ENCODE measurements at regions not wholly inside any gene's neighbourhood (a gene's known extent, or its start where the extent isn't known, plus 50 kb on each side); places are given as distances from the start of the nearest gene placed in this dataset.
A peak's percentile ranks its signal among the peaks of the same experiment; 100 is the strongest.

- DNase-seq (ENCODE audit: low read depth) = no peak
- no peak for TF ChIP-seq CTCF (IDR thresholded peaks at IDR 0.05; ENCODE audit: control insufficient read depth, insufficient read depth, low read depth, low read length, missing control alignments)
- H3K4me3 ChIP-seq (ENCODE audit: control insufficient read depth, low read depth, low read length) = no peak overlapping the region
Observed at GRCh38 chr3:99407257-99407656, 231.1 kb upstream of the COL8A1 start.

- H3K4me3 ChIP-seq (ENCODE audit: control insufficient read depth, low read depth, low read length) = no peak overlapping the region
- DNase-seq (ENCODE audit: low read depth) = no peak
- TF ChIP-seq CTCF (IDR thresholded peaks at IDR 0.05; ENCODE audit: control insufficient read depth, insufficient read depth, low read depth, low read length, missing control alignments) = no peak
Observed at GRCh38 chr3:99402755-99403154, 235.6 kb upstream of the COL8A1 start.

- no peak for TF ChIP-seq CTCF (IDR thresholded peaks at IDR 0.05; ENCODE audit: control insufficient read depth, insufficient read depth, low read depth, low read length, missing control alignments)
- DNase-seq (ENCODE audit: low read depth) = no peak
- no peak overlapping the region for H3K4me3 ChIP-seq (ENCODE audit: control insufficient read depth, low read depth, low read length)
Observed at GRCh38 chr3:99400352-99400751, 238.0 kb upstream of the COL8A1 start.

GRCh38 chr3:99396651-99397275, 241.6 kb upstream of the COL8A1 start:
- H3K4me3 ChIP-seq (ENCODE audit: control insufficient read depth, low read depth, low read length) = no peak overlapping the region
- TF ChIP-seq CTCF (IDR thresholded peaks at IDR 0.05; ENCODE audit: control insufficient read depth, insufficient read depth, low read depth, low read length, missing control alignments) = no peak
- DNase-seq (ENCODE audit: low read depth) = peak; percentile 71

GRCh38 chr3:99394831-99395778, 243.3 kb upstream of the COL8A1 start:
- DNase-seq (ENCODE audit: low read depth) = peak; percentile 89
- TF ChIP-seq CTCF (IDR thresholded peaks at IDR 0.05; ENCODE audit: control insufficient read depth, insufficient read depth, low read depth, low read length, missing control alignments) = no peak
- no peak overlapping the region for H3K4me3 ChIP-seq (ENCODE audit: control insufficient read depth, low read depth, low read length)

- DNase-seq (ENCODE audit: low read depth) = no peak
Observed at GRCh38 chr3:99393961-99394360, 244.4 kb upstream of the COL8A1 start.

More at GRCh38 chr3:99393961-99394360, 244.4 kb upstream of the COL8A1 start:
- no peak for TF ChIP-seq CTCF (IDR thresholded peaks at IDR 0.05; ENCODE audit: control insufficient read depth, insufficient read depth, low read depth, low read length, missing control alignments)
- H3K4me3 ChIP-seq (ENCODE audit: control insufficient read depth, low read depth, low read length) = no peak overlapping the region

Measured in AG09309 (cell line).